ENCODE measurements at regions not wholly inside any gene's neighbourhood (a gene's known extent, or its start where the extent isn't known, plus 50 kb on each side); places are given as distances from the start of the nearest gene placed in this dataset.

DNA sequence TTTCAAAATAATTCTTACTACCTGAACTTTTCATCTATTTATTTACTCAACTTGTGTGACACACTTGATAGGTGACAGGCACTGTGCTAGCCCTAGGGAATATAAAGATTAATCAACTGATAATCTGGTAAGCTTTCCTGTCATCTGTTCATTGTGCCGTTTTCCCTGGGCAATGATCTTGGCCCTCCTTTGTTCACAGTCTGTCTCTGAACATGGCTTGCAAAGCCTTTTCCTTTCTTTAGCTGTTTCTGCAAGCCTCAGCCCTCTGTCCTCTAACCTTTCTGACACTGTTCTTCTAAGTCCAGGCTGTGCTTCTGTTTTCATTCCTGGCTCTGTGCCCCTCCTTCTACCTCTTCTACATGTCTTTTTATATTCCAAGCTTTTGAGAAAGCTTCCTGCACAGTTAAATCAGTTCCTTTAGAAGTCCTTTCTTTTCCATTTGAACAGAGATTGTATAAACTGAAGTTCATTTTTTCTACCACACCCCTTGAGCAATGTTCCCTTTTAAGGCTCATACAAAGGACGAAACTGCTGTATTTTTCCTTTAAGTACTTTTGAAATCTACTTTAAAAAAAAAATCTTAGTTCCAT lies 803.0 kb upstream of the ZNF608 start:
- TF ChIP-seq, protein P1, sequence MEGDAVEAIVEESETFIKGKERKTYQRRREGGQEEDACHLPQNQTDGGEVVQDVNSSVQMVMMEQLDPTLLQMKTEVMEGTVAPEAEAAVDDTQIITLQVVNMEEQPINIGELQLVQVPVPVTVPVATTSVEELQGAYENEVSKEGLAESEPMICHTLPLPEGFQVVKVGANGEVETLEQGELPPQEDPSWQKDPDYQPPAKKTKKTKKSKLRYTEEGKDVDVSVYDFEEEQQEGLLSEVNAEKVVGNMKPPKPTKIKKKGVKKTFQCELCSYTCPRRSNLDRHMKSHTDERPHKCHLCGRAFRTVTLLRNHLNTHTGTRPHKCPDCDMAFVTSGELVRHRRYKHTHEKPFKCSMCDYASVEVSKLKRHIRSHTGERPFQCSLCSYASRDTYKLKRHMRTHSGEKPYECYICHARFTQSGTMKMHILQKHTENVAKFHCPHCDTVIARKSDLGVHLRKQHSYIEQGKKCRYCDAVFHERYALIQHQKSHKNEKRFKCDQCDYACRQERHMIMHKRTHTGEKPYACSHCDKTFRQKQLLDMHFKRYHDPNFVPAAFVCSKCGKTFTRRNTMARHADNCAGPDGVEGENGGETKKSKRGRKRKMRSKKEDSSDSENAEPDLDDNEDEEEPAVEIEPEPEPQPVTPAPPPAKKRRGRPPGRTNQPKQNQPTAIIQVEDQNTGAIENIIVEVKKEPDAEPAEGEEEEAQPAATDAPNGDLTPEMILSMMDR (IDR thresholded peaks at IDR 0.05; ENCODE audit: insufficient read depth, low read depth, low read length): no peak
- peak; percentile 68 for DNase-seq (ENCODE audit: low read depth)

DNA sequence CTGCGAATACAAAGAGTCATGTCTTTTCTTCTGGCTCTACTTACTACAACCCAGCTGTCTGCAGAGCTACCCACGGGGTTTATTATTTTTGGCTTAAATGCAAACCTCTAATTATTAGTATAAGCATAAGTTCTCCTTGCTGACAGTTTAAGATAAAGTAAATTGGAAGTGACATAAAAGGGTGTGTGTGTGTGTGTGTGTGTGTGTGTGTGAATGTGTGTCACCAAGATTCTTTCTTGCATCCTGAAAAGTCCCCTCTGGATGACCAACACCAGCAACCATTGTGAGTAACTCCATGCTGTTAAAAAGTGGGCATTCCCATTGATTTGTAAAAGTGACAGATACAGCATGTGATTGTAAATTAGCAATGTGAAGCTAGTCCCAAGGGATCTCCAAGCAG lies 803.8 kb upstream of the ZNF608 start:
- TF ChIP-seq, protein P1 (IDR thresholded peaks at IDR 0.05; ENCODE audit: insufficient read depth, low read depth, low read length): no peak
- H3K4me3 ChIP-seq (ENCODE audit: low read depth, low read length): no peak overlapping the region
- DNase-seq (ENCODE audit: low read depth): peak; percentile 51

More for the DNA sequence above, 803.0 kb upstream of the ZNF608 start:
- no peak overlapping the region for H3K4me3 ChIP-seq (ENCODE audit: low read depth, low read length)

DNA sequence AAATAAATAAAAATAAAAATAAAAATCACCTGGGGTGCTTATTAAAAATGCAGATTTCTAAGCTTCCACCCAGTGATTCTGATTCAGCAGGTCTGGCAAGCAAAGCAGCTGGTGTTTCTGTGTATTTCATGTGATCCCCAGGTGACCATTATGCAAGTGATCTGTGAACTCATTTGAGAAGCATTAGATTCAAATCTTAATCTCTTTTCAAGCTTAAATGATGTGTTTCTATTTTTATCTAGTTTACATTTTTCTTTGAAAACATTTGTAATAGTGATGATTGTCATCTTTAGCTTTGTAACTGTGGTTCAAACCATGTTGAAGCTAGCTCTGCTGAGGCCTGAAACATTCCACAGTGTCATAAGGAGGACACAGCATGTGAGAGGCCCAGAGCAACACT lies 804.8 kb upstream of the ZNF608 start:
- no peak overlapping the region for H3K4me3 ChIP-seq (ENCODE audit: low read depth, low read length)
- DNase-seq (ENCODE audit: low read depth): peak; percentile 71
- TF ChIP-seq, protein P1 (IDR thresholded peaks at IDR 0.05; ENCODE audit: insufficient read depth, low read depth, low read length): no peak

DNA sequence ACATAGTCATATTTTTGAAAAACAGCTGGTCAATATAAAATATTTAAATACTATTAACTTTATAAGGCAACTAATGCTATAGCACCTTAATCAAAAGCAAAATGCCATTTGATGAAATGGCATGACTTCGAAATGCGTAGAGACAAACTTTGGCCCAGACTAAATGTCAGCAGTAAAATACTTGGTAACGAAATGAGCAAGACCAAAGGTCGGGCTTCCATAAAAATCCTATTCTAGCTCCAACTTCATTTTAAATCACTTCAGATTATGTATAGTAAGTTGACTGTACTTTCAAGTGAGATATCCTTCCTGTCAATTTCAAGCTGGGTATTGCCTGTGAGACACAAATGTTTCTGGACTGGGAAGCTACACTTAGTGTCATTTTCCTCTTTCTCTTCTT lies 805.4 kb upstream of the ZNF608 start:
- DNase-seq (ENCODE audit: low read depth): no peak
- TF ChIP-seq, protein P1 (IDR thresholded peaks at IDR 0.05; ENCODE audit: insufficient read depth, low read depth, low read length): no peak
- no peak overlapping the region for H3K4me3 ChIP-seq (ENCODE audit: low read depth, low read length)

DNA sequence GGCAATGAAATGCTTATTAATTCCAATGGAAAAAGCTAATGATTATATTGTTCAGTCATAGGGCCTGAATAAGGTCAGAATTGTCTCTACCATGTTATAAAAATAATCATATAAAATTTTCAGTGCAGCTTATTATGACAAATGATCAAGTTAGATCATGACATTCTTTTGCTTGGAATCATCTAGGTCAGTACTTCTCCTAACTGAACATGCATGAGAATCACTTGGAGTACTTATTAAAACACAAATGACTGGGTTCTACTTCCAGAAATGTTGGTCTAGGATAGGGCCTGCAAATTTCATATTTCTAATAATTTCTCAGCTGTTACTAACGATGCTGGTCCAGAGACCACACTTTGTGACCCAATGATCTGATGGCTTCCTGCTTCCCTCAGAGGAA lies 806.0 kb upstream of the ZNF608 start:
- H3K4me3 ChIP-seq (ENCODE audit: low read depth, low read length): no peak overlapping the region
- no peak for DNase-seq (ENCODE audit: low read depth)
- TF ChIP-seq, protein P1 (IDR thresholded peaks at IDR 0.05; ENCODE audit: insufficient read depth, low read depth, low read length): no peak

DNA sequence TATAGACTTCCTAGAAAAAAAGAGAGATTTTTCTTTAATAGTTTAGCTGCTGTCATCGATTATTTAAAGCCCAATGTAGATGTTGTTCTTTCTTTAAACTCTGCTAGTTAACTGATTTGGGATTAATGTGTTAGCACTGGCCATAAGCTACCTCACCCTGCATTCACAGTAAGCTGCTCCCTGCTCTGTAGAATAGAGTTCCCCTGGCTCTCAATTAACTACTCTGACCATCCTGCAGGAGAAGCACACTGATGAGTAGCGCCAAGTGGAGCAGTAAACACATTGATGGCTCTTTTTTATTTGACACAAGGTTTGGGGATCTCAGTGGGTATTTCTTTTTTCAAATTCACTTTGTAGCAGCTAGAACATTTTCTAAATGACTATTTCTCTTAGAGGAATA lies 807.9 kb upstream of the ZNF608 start:
- TF ChIP-seq, protein P1 (IDR thresholded peaks at IDR 0.05; ENCODE audit: insufficient read depth, low read depth, low read length): no peak
- no peak overlapping the region for H3K4me3 ChIP-seq (ENCODE audit: low read depth, low read length)
- no peak for DNase-seq (ENCODE audit: low read depth)

DNA sequence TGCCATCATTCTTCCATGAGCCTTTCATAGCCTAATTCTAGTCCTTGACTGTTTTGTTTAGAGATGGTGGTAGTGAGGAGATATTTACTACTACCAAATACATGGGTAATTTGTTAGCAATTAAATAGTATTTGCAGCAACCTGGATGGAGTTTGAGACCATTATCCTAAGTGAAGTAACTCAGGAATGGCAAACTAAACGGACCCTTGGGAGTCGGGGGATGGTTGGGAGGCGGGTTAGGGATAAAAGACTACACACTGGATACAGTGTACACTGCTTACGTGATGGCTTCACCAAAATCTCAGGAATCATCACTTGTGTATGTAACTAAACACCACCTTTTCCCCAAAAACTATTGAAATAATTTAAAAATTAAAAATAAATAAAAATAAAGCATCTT lies 809.2 kb upstream of the ZNF608 start:
- TF ChIP-seq, protein P1 (IDR thresholded peaks at IDR 0.05; ENCODE audit: insufficient read depth, low read depth, low read length): no peak
- no peak overlapping the region for H3K4me3 ChIP-seq (ENCODE audit: low read depth, low read length)
- DNase-seq (ENCODE audit: low read depth): no peak

Data from fibroblast of villous mesenchyme (primary cell).